Loucy (cell line): ENCODE measurements at regions not wholly inside any gene's neighbourhood (a gene's known extent, or its start where the extent isn't known, plus 50 kb on each side); places are given as distances from the start of the nearest gene placed in this dataset.

Experiments
- H2AFZ ChIP-seq: fragments of 200-600 bp; sonication (generic); 2 replicates; pipeline ENCODE4 v1.6.0; 2016; ENCODE audit warnings: antibody characterized with exemption, mild to moderate bottlenecking, low read length, moderate library complexity
- H3F3A ChIP-seq: fragments of 200-600 bp; 2 replicates; pipeline ENCODE4 v1.6.0; 2016; ENCODE audit warnings: antibody characterized with exemption, low read depth, mild to moderate bottlenecking
- H3K27me3 ChIP-seq: fragments of 200-600 bp; sonication (generic); 2 replicates; pipeline ENCODE4 v1.6.1; 2014; ENCODE audit warnings: low read length, mild to moderate bottlenecking; ENCODE audit not compliant: insufficient read depth, poor library complexity, severe bottlenecking
- H3K36me3 ChIP-seq: fragments of 200-600 bp; sonication (generic); 2 replicates; pipeline ENCODE4 v1.6.1; 2016; ENCODE audit warnings: low read length; ENCODE audit not compliant: insufficient read depth
- H3K4me1 ChIP-seq: fragments of 200-600 bp; sonication (generic); 2 replicates; pipeline ENCODE4 v1.5.1; 2014; ENCODE audit warnings: low read length, mild to moderate bottlenecking; ENCODE audit not compliant: insufficient read depth, poor library complexity, severe bottlenecking
- H3K4me2 ChIP-seq: fragments of 200-600 bp; sonication (generic); 2 replicates; pipeline ENCODE4 v1.6.0; 2014; ENCODE audit warnings: antibody characterized with exemption, low read length, low read depth, mild to moderate bottlenecking; ENCODE audit not compliant: poor library complexity, severe bottlenecking
- H3K4me3 ChIP-seq: fragments of 200-600 bp; sonication (generic); 2 replicates; pipeline ENCODE4 v1.5.1; 2014; ENCODE audit warnings: low read length, mild to moderate bottlenecking, mixed read lengths; ENCODE audit not compliant: poor library complexity, severe bottlenecking
- H3K79me2 ChIP-seq: fragments of 200-600 bp; sonication (generic); 2 replicates; pipeline ENCODE4 v1.6.1; 2014; ENCODE audit warnings: low read length; ENCODE audit not compliant: insufficient read depth
- H3K9ac ChIP-seq: fragments of 200-600 bp; sonication (generic); 2 replicates; pipeline ENCODE4 v1.6.0; 2014; ENCODE audit warnings: mild to moderate bottlenecking, low read depth, low read length, moderate library complexity; ENCODE audit not compliant: poor library complexity, severe bottlenecking
- H3K9me2 ChIP-seq: fragments of 200-600 bp; sonication (generic); replicated peaks from 2 replicates; pipeline ENCODE4 v1.6.1; 2016; ENCODE audit warnings: low read depth, low read length, mixed read lengths
- H3K9me3 ChIP-seq: fragments of 200-600 bp; sonication (generic); 2 replicates; pipeline ENCODE4 v1.6.1; 2014; ENCODE audit warnings: mild to moderate bottlenecking, antibody characterized with exemption, low read length, low read depth; ENCODE audit not compliant: insufficient read depth
- H4K20me1 ChIP-seq: fragments of 200-600 bp; sonication (generic); 2 replicates; pipeline ENCODE4 v1.6.0; 2014; ENCODE audit warnings: antibody characterized with exemption, low read length, mild to moderate bottlenecking; ENCODE audit not compliant: insufficient read depth, poor library complexity, severe bottlenecking
- CTCF ChIP-seq: fragments of 200-600 bp; sonication (generic); conservative IDR thresholded peaks from 2 replicates; pipeline ENCODE4 v1.5.1; 2014; ENCODE audit warnings: mild to moderate bottlenecking, antibody characterized with exemption, low read length
- EZH2phosphoT487 ChIP-seq: fragments of 200-600 bp; IDR thresholded peaks from 2 replicates; pipeline ENCODE4 v1.6.1; 2018; ENCODE audit warnings: antibody characterized with exemption, mild to moderate bottlenecking, moderate library complexity, borderline replicate concordance

GRCh38 chr22:34306361-34306760, 386.1 kb upstream of the LARGE1 start:
- Histone ChIP-seq H3K79me2 (no peaks in the 10 kb centered on the region), H3K9me2 (no peaks in the 10 kb centered on the region), H3K4me3 (no peak overlapping the region), H3K9me3 (peaks cover 3% of the 10 kb centered on the region), H2AFZ (no peak overlapping the region), H3K4me2 (no peak overlapping the region), H3K9ac (no peak overlapping the region), H3K4me1 (no peaks in the 10 kb centered on the region), H3F3A (no peaks in the 10 kb centered on the region), H4K20me1 (no peaks in the 10 kb centered on the region), H3K36me3 (no peaks in the 10 kb centered on the region), H3K27me3 (no peaks in the 10 kb centered on the region)
- no peak for TF ChIP-seq EZH2phosphoT487

DNA sequence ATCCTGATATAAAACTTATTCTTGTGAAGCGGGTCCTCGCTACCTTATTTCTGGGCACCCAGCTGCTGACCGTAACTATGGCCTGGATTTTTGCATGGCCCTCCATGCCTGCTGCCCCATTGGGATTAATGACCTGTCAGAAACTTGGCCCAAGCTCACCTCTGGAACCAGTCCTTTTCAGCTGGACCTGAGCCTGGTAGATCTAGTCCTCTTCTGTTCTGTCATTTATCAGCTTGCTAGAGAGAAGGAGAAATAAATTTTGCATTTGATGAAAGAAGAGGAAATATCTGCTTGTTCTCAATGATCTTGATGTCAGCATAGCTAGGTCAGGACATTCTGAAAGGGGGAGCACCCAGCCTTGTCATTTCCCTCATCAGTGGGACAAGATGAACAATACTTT, 387.8 kb upstream of the LARGE1 start:
- Histone ChIP-seq H3K4me2 (no peak overlapping the region), H2AFZ (no peak overlapping the region), H3K9me3 (peaks cover 8% of the 10 kb centered on the region), H3K9me2 (no peaks in the 10 kb centered on the region), H3K9ac (no peak overlapping the region), H3K79me2 (no peaks in the 10 kb centered on the region), H3F3A (no peaks in the 10 kb centered on the region), H3K4me3 (no peak overlapping the region), H3K36me3 (no peaks in the 10 kb centered on the region), H4K20me1 (no peaks in the 10 kb centered on the region), H3K4me1 (no peaks in the 10 kb centered on the region), H3K27me3 (no peaks in the 10 kb centered on the region)
- no peak for TF ChIP-seq EZH2phosphoT487
- no peak for TF ChIP-seq CTCF

DNA sequence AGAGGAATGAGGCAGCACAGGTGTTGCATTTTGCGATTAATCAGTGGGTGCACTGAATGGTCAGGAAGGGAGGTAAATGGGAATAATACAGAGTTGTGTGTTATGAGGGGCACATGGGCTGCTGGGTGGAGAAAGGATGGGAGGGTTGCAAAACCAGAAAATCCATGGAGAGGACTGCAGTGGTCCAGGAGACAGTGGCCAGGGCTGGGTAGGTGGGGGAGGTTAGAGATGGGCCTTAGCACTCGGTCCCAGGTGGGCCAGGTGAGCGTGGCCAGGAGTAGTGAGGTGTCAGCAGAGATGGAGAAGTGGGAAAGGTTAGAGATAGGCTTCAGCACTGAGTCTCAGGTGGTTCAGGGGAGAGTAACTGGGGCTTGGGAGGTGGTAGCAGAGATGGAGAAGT, 399.1 kb upstream of the LARGE1 start:
- H4K20me1 ChIP-seq, result no peaks in the 10 kb centered on the region
- H3K9me3 ChIP-seq, result 0 out of 2 replicates have a peak, but pooled peaks cover under 1% of the 10 kb centered on the region
- no peak overlapping the region for H3K4me3 ChIP-seq
- no peak for TF ChIP-seq EZH2phosphoT487
- TF ChIP-seq CTCF, result no peak
- no peak overlapping the region for H2AFZ ChIP-seq
- H3K9me2 ChIP-seq, result no peaks in the 10 kb centered on the region
- H3K79me2 ChIP-seq, result no peaks in the 10 kb centered on the region
- H3K4me1 ChIP-seq, result no peaks in the 10 kb centered on the region
- H3K4me2 ChIP-seq, result no peak overlapping the region
- no peaks in the 10 kb centered on the region for H3K27me3 ChIP-seq
- no peaks in the 10 kb centered on the region for H3F3A ChIP-seq
- H3K9ac ChIP-seq, result no peak overlapping the region
- H3K36me3 ChIP-seq, result no peaks in the 10 kb centered on the region

DNA sequence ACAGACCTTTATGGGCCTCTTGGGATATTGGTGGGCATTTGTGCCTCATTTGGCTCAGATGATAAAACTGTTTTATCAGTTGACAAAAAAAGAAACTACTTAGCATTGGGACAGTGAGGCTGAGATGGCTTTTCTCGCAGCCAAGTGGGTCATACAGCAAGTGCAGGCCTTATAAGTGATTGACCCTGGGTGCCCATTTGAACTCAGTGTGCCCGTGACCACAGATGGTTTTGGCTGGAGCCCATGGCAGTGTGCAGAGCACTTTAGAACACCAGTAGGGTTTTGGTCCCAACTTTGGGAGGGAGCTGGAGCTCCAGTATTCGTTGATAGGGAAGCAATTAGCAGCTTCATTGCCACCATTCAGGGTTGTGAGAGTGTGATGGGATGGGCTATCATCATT, 404.5 kb upstream of the LARGE1 start:
- Histone ChIP-seq H3K79me2 (no peaks in the 10 kb centered on the region), H3K4me1 (no peaks in the 10 kb centered on the region), H3K4me2 (no peak overlapping the region), H3K9me2 (no peaks in the 10 kb centered on the region), H3K36me3 (no peaks in the 10 kb centered on the region), H3K27me3 (no peaks in the 10 kb centered on the region), H2AFZ (no peak overlapping the region), H3K4me3 (no peak overlapping the region), H3K9me3 (no peaks in the 10 kb centered on the region), H4K20me1 (no peaks in the 10 kb centered on the region), H3K9ac (no peak overlapping the region), H3F3A (no peaks in the 10 kb centered on the region)
- TF ChIP-seq CTCF, result no peak
- TF ChIP-seq EZH2phosphoT487, result no peak
